ENCODE measurements at regions not wholly inside any gene's neighbourhood (a gene's known extent, or its start where the extent isn't known, plus 50 kb on each side); places are given as distances from the start of the nearest gene placed in this dataset.

DNA sequence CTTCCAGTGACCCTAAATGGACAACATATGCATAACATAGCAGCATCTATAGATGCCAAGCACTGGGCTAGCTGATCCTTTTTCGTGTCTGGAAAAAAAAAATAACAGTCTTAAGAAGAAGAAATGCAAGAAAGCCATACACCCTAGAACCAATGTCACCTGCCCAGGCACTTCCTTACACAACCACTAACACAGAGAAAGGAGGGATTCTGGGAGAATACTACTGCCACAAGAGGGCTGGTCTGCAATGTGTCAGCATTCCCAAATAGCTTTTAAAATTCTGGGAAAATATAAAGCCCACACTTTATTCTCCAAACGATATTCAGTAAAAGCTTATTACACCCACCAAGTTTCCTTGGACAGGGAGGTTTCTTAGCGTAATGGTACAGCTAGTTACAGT lies 271.2 kb downstream of the TBL1XR1 start:
- intact Hi-C loops (cut with micrococcal nuclease): no loop called here
- Histone ChIP-seq H3K9me3 (replicated peaks; ENCODE audit: control insufficient read depth, insufficient read depth, low read depth, low read length) (no peaks in the 10 kb centered on the region; the same call in 1 of the 2 replicates), H3K27me3 (ENCODE audit: control insufficient read depth in 2 of 2, insufficient read depth in 2 of 2, low read length in 2 of 2) (no peaks in the 10 kb centered on the region; a peak in 1 of 5 replicates), H3K79me2 (ENCODE audit: control insufficient read depth, insufficient read depth, low read length) (no peaks in the 10 kb centered on the region), H3K36me3 (ENCODE audit: control insufficient read depth, insufficient read depth, low read length) (no peaks in the 10 kb centered on the region), H2AFZ (ENCODE audit: low read depth, low read length) (no peak overlapping the region), H3K9me1 (ENCODE audit: control insufficient read depth, insufficient read depth, low read length) (no peaks in the 10 kb centered on the region), H3K4me1 (replicated peaks in 1 of 2; ENCODE audit: control insufficient read depth in 2 of 2, insufficient read depth in 2 of 2, low read length in 2 of 2) (no peaks in the 10 kb centered on the region), H4K20me1 (replicated peaks; ENCODE audit: control insufficient read depth, insufficient read depth, low read length) (no peaks in the 10 kb centered on the region), H3K4me2 (ENCODE audit: insufficient read depth, low read length) (no peak overlapping the region), H3K27ac (ENCODE audit: extremely low read depth, low read depth, low read length) (no peak overlapping the region), H3K4me3 (no peak overlapping the region), H3K9ac (ENCODE audit: insufficient read depth in 1 of 2, low read depth in 2 of 2, low read length in 2 of 2) (no peak overlapping the region)
- DNase-seq (ENCODE audit: extremely low read depth in 1 of 4, low spot score in 3 of 4) (no peak), FAIRE-seq (no peak), ATAC-seq (no peak)
- CTCF ChIA-PET (ENCODE audit: low intra/inter-chr PET ratio): no interaction called here
- BruUV-seq (replicated peaks): no TSS peak
- 0% methylated on average over 3 of the region's 3 CpGs for whole genome bisulfite sequencing (ENCODE audit: insufficient coverage, low coverage, missing lambda C conversion rate)
- POLR2A ChIA-PET: no interaction called here
- in situ Hi-C loops (cut with MboI): no loop called here
- TF ChIP-seq, protein P1, sequence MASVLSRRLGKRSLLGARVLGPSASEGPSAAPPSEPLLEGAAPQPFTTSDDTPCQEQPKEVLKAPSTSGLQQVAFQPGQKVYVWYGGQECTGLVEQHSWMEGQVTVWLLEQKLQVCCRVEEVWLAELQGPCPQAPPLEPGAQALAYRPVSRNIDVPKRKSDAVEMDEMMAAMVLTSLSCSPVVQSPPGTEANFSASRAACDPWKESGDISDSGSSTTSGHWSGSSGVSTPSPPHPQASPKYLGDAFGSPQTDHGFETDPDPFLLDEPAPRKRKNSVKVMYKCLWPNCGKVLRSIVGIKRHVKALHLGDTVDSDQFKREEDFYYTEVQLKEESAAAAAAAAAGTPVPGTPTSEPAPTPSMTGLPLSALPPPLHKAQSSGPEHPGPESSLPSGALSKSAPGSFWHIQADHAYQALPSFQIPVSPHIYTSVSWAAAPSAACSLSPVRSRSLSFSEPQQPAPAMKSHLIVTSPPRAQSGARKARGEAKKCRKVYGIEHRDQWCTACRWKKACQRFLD (CRISPR knock-in tag; IDR thresholded peaks at IDR 0.05): no peak
- TF ChIP-seq ZNF146 (CRISPR knock-in tag; IDR thresholded peaks at IDR 0.05; ENCODE audit: unreplicated experiment) (no peak), ETV5 (CRISPR knock-in tag; IDR thresholded peaks at IDR 0.05; ENCODE audit: low read depth) (no peak), MTA1 (IDR thresholded peaks at IDR 0.05; ENCODE audit: borderline replicate concordance) (no peak), NFRKB (IDR thresholded peaks at IDR 0.05; ENCODE audit: low read depth) (no peak), ZNF324 (CRISPR knock-in tag; IDR thresholded peaks at IDR 0.05) (no peak), STAT5A (IDR thresholded peaks at IDR 0.05; ENCODE audit: borderline replicate concordance, low read length) (no peak), HEY1 (CRISPR knock-in tag; IDR thresholded peaks at IDR 0.05; ENCODE audit: borderline replicate concordance) (no peak)
- TF ChIP-seq, protein P2, sequence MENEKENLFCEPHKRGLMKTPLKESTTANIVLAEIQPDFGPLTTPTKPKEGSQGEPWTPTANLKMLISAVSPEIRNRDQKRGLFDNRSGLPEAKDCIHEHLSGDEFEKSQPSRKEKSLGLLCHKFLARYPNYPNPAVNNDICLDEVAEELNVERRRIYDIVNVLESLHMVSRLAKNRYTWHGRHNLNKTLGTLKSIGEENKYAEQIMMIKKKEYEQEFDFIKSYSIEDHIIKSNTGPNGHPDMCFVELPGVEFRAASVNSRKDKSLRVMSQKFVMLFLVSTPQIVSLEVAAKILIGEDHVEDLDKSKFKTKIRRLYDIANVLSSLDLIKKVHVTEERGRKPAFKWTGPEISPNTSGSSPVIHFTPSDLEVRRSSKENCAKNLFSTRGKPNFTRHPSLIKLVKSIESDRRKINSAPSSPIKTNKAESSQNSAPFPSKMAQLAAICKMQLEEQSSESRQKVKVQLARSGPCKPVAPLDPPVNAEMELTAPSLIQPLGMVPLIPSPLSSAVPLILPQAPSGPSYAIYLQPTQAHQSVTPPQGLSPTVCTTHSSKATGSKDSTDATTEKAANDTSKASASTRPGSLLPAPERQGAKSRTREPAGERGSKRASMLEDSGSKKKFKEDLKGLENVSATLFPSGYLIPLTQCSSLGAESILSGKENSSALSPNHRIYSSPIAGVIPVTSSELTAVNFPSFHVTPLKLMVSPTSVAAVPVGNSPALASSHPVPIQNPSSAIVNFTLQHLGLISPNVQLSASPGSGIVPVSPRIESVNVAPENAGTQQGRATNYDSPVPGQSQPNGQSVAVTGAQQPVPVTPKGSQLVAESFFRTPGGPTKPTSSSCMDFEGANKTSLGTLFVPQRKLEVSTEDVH (IDR thresholded peaks at IDR 0.05; ENCODE audit: low read depth, partially characterized antibody): no peak
- TF ChIP-seq, protein P3, sequence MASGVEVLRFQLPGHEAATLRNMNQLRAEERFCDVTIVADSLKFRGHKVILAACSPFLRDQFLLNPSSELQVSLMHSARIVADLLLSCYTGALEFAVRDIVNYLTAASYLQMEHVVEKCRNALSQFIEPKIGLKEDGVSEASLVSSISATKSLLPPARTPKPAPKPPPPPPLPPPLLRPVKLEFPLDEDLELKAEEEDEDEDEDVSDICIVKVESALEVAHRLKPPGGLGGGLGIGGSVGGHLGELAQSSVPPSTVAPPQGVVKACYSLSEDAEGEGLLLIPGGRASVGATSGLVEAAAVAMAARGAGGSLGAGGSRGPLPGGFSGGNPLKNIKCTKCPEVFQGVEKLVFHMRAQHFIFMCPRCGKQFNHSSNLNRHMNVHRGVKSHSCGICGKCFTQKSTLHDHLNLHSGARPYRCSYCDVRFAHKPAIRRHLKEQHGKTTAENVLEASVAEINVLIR (CRISPR knock-in tag; IDR thresholded peaks at IDR 0.05): no peak

Measured in K562 (cell line).